ENCODE measurements at regions not wholly inside any gene's neighbourhood (a gene's known extent, or its start where the extent isn't known, plus 50 kb on each side); places are given as distances from the start of the nearest gene placed in this dataset.

GRCh38 chr1:232477728-232478127 is 152.2 kb downstream of the SIPA1L2 start:
- H3K23ac ChIP-seq (ENCODE audit: insufficient read length), result no peak overlapping the region
- H3K4ac ChIP-seq (replicated peaks; ENCODE audit: insufficient read length, low read depth, low read length), result no peak overlapping the region
- H4K5ac ChIP-seq (ENCODE audit: insufficient read length, low read depth, low read length), result no peak overlapping the region
- DNase-seq (ENCODE audit: low read depth in 1 of 2, low spot score in 2 of 2), result no peak
- H2BK5ac ChIP-seq (ENCODE audit: low read depth, low read length), result no peak overlapping the region
- CTCF ChIA-PET (ENCODE audit: partially characterized antibody), result no interaction called here
- FAIRE-seq, result no peak
- H4K91ac ChIP-seq (replicated peaks; ENCODE audit: insufficient read length, low read length), result no peak overlapping the region
- H3K79me2 ChIP-seq (ENCODE audit: control insufficient read depth in 1 of 2, insufficient read depth in 2 of 2, low read length in 2 of 2), result no peaks in the 10 kb centered on the region
- H3K79me1 ChIP-seq (ENCODE audit: low read depth, low read length), result no peaks in the 10 kb centered on the region
- H2AFZ ChIP-seq (ENCODE audit: low read length), result no peak overlapping the region
- no peak overlapping the region for H3K4me2 ChIP-seq (ENCODE audit: insufficient read depth in 1 of 2, low read depth in 2 of 2, low read length in 2 of 2)
- H3K4me1 ChIP-seq (replicated peaks in 1 of 4; ENCODE audit: control insufficient read depth in 3 of 4, insufficient read depth in 4 of 4, low read length in 3 of 4), result peaks cover 0 to 12% (median 4%) of the 10 kb centered on the region in 4 experiments; a peak in 5 of 7 replicates
- H3K9ac ChIP-seq (replicated peaks in 1 of 4; ENCODE audit: extremely low read depth in 1 of 4, low read depth in 3 of 4, low read length in 3 of 4), result no peak overlapping the region
- H2BK20ac ChIP-seq (ENCODE audit: low read length), result no peak overlapping the region
- H2BK12ac ChIP-seq (ENCODE audit: low read depth, low read length), result no peak overlapping the region
- no peak overlapping the region for H2BK15ac ChIP-seq (ENCODE audit: low read length)
- H4K20me1 ChIP-seq (replicated peaks in 1 of 2; ENCODE audit: control insufficient read depth in 1 of 2, insufficient read depth in 2 of 2, low read length in 2 of 2), result no peaks in the 10 kb centered on the region
- POLR2A ChIA-PET (ENCODE audit: partially characterized antibody), result interaction anchor here (1.0 kb wide), 1 partner anchor 9 kb away, joined by 3 read pairs; no protein-coding TSS in a partner anchor
- H3K27ac ChIP-seq (ENCODE audit: low read depth, low read length), result no peak overlapping the region
- H3K56ac ChIP-seq (replicated peaks; ENCODE audit: insufficient read length, low read depth, low read length), result no peak overlapping the region
- H3K14ac ChIP-seq (ENCODE audit: insufficient read length), result no peak overlapping the region
- no peaks in the 10 kb centered on the region for H3K9me3 ChIP-seq (ENCODE audit: insufficient read depth in 2 of 2, low read depth in 1 of 2, low read length in 1 of 2)
- H3K18ac ChIP-seq (ENCODE audit: extremely low read depth, low read length), result no peak overlapping the region
- H3K4me3 ChIP-seq (ENCODE audit: extremely low read depth in 1 of 4, insufficient read depth in 2 of 4, low read depth in 3 of 4, low read length in 4 of 4), result no peak overlapping the region
- no peaks in the 10 kb centered on the region; a peak in 1 of 8 replicates for H3K36me3 ChIP-seq (ENCODE audit: control insufficient read depth in 2 of 4, insufficient read depth in 4 of 4, low read length in 3 of 4)
- no peak overlapping the region for H2AK5ac ChIP-seq (ENCODE audit: low read depth, low read length)
- H3K27me3 ChIP-seq (replicated peaks in 1 of 4; ENCODE audit: control insufficient read depth in 3 of 4, extremely low read depth in 1 of 4, insufficient read depth in 3 of 4, low read length in 3 of 4), result no peaks in the 10 kb centered on the region
- no peaks in the 10 kb centered on the region for H3K23me2 ChIP-seq (ENCODE audit: low read depth, low read length)
- WGBS, 2 experiments (ENCODE audit: extremely low coverage in 1 of 2, insufficient coverage in 1 of 2, insufficient read length in 1 of 2, insufficient replicate concordance in 2 of 2, low coverage in 1 of 2, low lambda C conversion rate in 2 of 2, missing lambda C conversion rate in 1 of 2), result 78% methylated on average over 6 of the region's 6 CpGs; no CpG with 5 or more reads in 1 of the 2 experiments
- H2BK120ac ChIP-seq (replicated peaks; ENCODE audit: low read depth, low read length), result no peak overlapping the region
- H4K8ac ChIP-seq (ENCODE audit: extremely low read depth, insufficient read depth, low read length), result no peak overlapping the region
- TF ChIP-seq YY1 (IDR thresholded peaks at IDR 0.05; ENCODE audit: low read depth, low read length) (no peak), NANOG (IDR thresholded peaks at IDR 0.05; ENCODE audit: insufficient read depth, low read depth, low read length, poor library complexity, severe bottlenecking) (no peak), PHF8 (conservative IDR thresholded peaks at IDR 0.05; ENCODE audit: low read depth, low read length) (no peak), GTF2F1 (IDR thresholded peaks at IDR 0.05; ENCODE audit: borderline replicate concordance, low read depth, low read length) (no peak), RAD21 (IDR thresholded peaks at IDR 0.05 in 1 of 2, conservative IDR thresholded peaks at IDR 0.05 in 1 of 2; ENCODE audit: low read depth in 2 of 2, low read length in 2 of 2) (no peak), TAF1 (IDR thresholded peaks at IDR 0.05; ENCODE audit: low read depth, low read length) (no peak), CBX5 (IDR thresholded peaks at IDR 0.05; ENCODE audit: low read depth, low read length) (no peak), CTCF (IDR thresholded peaks at IDR 0.05; ENCODE audit: control extremely low read depth in 1 of 3, insufficient read depth in 1 of 3, low read depth in 1 of 3, low read length in 3 of 3) (no peak), SP2 (IDR thresholded peaks at IDR 0.05; ENCODE audit: low read length) (no peak), HDAC2 (IDR thresholded peaks at IDR 0.05; ENCODE audit: borderline replicate concordance in 1 of 2, low read depth in 2 of 2, low read length in 2 of 2) (no peak)

Measured in H1 (cell line).